ENCODE measurements at regions not wholly inside any gene's neighbourhood (a gene's known extent, or its start where the extent isn't known, plus 50 kb on each side); places are given as distances from the start of the nearest gene placed in this dataset.

DNA sequence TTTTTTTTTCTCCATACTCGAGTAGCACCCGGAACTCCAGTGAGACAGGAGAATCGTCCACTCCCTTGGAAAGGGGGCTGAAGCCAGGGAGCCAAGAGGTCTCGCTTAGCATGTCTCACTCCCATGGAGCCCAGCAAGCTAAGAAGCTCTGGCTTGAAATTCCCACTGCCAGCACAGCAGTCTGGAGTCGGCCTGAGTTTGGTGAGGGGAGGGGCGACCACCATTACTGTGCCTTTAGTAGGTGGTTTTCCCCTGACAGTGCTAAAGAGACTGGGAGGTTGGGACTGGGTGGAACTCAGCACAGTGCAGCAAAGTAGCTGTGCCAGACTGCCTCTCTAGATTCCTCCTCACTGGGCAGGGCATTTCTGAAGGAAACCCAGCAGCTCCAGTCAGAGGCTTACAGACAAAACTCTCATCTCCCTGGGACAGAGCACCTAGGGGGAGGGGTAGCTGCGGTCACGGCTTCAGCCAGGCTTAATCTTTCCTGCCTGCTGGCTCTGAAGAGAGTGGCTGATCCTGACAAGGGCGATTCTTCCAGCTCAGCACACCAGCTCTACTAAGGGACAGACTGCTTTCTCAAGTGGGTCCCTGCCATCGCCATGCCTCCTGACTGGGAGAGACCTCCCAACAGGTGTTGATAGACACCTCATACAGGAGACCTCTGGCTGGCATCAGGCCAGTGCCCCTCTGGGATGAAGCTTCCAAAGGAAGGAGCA is 414.5 kb upstream of the ZNF608 start:
- no peak for DNase-seq (ENCODE audit: low spot score)
- no peak for FAIRE-seq

DNA sequence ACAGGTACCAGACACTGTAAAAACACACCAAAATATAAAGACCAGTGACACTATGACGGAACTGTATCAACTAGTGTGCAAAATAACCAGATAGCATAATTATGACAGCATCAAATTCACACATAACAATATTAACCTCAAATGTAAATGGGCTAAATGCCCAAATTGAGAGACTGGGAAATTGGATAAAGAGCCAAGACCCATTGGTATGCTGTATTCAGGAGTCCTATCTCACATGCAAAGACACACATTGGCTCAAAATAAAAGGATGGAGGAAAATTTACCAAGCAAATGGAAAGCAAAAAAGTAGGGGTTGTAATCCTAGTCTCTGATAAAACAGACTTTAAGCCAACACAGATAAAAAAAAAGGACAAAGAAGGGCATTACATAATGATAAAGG is 416.3 kb upstream of the ZNF608 start:
- DNase-seq (ENCODE audit: low spot score) (no peak), FAIRE-seq (no peak)

DNA sequence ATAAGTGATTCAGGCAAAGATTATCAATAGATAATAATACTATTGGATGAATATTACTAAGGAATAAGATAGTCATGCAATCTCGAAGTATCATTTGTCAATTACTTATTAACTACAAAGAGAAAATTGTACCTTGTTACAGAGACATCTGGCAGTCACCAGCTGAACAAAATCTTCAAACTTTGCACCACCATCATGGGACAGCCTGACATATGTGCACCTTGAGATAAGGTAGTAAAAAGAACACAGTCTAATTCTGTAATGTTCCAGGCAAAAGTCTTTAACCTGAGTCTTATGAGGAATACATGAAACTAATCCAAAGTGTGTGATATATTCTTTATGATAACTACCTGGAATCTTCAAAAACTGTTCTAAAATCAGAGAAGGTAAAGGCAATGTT is 423.0 kb upstream of the ZNF608 start:
- no peak for DNase-seq (ENCODE audit: low spot score)
- no peak for FAIRE-seq

DNA sequence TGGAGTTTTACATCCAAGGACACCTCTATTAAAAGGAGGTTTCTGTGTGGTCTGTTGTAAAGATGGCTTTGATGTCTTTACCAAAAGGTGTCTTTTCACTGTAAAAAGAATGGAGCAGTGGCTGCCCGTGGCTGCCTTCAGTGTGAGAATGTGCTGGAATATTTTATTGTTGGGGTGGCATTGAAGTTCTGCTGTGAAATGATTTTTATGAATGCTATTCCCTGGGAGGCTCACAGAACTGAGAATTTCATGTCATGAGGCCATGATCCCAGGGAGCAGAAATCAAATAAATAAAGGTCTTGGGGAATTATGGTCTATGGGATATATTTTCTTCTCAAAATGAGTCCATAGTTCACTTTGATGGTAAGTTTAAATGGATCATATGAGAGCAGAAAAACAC is 425.2 kb upstream of the ZNF608 start:
- DNase-seq (ENCODE audit: low spot score) (no peak), FAIRE-seq (no peak)

DNA sequence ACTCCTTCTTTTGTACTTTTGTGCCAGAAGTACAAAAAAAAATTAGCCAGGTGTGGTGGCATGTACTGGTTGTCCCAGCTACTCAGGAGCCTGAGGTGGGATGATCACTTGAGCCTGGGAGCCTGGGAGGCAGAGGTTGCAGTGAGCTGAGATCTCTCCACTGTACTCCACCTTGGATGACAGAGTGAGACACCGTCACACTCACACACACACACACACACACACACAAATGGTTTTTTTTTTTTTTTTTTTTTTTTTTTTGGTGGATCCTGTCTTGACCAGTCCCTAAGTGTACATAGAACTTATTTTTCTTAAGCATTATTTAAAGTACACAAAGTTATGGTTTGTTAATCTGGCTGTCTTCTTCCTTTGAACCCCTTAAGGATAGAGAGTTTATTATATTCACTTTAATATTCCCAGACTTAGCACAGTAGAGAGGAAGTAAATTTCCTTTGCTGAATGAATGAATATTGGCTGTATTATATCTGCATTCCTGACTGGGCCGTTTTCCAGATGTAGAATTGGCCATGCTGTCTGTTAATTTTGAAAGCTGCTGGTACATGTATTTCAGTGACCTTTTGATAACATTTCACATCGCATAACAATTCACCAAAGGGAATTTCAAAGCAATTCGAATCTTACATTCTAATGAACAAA is 429.0 kb upstream of the ZNF608 start:
- FAIRE-seq (no peak), DNase-seq (ENCODE audit: low spot score) (no peak)

DNA sequence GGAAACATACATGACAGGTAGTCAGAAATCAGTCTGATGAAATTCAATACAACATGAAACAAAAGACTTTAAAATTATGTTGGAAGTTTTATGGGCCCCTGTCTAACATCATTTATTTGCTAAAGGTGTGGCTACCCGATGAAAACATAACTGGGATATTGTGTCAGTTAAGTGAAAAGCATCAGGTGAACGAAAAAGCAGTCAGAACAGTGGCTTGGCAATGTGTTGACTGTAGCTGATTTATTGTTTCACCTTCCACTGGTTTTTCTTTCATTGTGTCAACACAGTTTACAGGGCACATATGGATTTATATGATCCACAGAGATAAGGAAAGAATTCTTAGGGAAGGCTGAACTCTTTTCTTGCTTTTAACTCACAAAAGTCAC is 429.6 kb upstream of the ZNF608 start:
- FAIRE-seq, result no peak
- DNase-seq (ENCODE audit: low spot score), result no peak

DNA sequence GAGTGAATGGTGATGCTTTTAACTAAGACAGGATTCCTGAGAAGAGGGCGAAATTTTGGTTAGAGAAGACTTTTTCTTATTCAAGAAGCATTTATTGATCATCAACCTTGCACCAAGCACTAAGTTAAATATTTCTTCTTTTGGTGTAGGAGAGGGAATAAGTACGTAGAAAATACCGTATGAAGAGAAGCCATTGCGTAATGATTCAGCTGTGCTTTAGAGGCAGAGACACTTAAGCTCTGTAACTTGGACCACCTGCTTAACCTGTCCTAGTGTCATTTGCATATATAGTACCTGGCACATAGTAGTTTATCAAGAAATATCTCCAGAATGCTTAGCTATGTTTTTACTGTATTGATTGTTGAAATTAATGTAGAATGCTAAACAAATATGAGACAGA is 430.9 kb upstream of the ZNF608 start:
- FAIRE-seq (no peak), DNase-seq (ENCODE audit: low spot score) (no peak)

DNA sequence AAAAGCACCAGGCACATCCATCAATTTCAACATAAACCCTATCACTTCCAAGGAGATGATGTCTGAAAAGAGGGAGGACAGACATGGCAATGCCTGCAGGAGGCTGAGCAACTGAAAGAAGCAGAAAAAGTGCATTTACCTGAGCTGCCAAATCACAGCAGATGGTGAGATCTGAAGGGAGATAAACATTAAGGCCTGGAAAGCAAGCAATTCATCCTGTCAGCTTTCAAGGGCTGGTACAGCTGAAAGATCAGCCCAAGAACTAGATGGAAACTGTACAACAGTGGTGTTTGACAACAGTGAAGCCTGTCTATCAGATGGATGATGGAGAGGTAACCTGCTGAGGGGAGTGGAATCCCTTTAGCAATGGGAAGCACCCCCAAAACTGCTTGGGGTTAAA is 433.2 kb upstream of the ZNF608 start:
- DNase-seq (ENCODE audit: low spot score) (no peak), FAIRE-seq (no peak)

DNA sequence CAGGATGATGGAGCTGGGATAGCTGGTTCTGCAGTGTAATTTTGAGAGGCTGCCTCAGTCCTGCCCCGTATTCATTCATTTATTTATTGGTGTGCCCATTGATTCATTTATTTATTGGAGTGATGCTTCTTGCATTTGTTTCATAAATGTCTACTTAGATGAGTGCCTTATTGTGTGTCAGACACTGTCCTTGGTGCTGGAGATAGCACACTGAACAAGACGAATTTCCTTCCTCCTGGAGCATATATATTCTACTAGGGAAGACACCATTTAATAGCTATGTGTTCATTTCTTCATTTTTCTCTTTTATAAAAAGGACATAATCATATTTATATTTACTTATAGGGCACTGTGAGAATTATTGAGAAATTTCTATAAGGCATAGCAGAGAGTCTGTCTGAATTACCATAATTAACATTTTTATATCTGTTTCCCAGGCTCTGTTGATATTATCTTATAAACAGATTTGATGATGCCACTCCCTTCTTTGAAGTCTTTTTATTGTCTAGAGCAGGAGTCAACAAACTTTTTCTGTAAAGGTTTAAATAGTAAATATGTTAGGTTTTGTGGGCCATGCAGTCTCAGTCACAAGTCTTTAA is 433.9 kb upstream of the ZNF608 start:
- peak; percentile 25 for FAIRE-seq
- DNase-seq (ENCODE audit: low spot score), result no peak

DNA sequence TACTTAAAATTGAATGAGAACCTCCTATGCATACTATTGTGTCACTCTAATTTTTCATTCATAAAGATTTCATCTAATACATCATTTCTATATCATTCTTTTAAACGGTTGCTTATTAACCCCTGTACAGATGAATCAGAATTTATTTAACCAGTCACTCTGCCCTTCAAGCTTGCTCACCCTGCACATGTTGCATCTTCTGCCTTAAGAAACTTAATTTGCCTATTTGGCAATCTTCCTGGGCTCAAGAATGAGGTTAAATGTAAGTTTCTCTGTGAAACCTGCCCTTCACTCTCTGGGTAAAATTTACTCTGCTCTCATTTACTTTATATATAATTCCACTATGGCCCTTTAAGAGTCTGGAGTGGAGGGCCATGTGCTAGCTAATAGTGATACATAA is 434.7 kb upstream of the ZNF608 start:
- no peak for DNase-seq (ENCODE audit: low spot score)
- peak; percentile 52 for FAIRE-seq

DNA sequence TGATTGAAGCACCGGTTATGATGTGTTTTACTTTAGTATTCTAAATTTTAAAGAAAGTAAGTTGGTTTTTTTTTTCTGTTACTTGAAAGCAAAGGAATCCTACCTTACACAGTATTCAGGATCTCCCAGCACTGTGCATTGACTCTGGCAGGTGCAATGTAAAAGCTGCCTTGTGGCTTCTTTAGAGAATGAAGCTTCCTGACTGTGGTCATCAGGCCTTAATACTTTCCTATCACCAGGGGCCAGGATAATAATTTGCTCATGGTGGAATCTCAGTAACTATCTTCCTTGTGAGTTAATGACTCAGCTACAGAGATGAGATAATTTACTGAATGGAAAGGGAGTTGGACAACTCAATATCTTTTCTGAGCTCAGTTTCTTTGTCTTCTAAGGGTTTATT is 435.5 kb upstream of the ZNF608 start:
- peak; percentile 76 for FAIRE-seq
- DNase-seq (ENCODE audit: low spot score), result peak; percentile 43

DNA sequence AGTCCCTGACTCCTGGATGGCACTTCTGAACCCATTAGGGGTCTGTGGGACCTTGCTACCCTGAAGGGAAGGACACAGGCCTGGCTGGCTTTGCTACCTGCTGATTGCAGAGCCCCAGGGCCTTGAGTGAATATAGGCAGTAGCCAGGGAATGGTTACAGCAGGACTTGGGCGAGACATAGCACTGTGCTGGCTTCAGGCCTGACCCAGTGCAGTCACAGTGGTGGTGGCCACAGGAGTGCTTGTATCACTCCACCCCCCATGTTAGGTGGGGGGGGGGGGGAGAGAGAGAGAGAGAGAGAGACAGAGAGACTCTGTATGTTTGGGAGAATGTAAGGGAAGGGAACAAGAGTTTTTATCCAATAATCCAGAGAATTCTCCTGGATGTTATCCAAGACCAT is 439.3 kb upstream of the ZNF608 start:
- DNase-seq (ENCODE audit: low spot score) (no peak), FAIRE-seq (no peak)

DNA sequence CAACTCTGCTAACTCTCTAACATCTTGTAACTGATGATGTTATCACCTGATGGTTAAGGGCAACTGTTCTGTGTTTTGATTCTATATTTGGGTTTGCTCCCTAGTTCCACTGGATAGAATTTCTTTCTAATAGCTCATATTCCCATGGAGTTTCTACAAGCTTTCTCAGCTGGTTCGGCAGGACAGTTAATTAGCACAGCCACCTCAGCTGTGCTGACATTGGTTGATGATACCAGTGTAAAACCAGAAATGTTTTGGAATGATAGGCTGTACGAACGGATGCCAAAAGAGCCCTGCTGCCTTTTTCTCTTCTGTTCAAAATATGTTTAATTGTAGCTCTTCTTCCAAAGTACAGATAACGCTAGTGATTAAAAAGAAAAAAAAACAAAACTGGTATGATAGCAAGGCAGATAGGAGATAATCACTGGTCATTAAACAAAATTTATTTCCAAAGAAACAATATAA is 440.5 kb upstream of the ZNF608 start:
- DNase-seq (ENCODE audit: low spot score) (no peak), FAIRE-seq (no peak)

DNA sequence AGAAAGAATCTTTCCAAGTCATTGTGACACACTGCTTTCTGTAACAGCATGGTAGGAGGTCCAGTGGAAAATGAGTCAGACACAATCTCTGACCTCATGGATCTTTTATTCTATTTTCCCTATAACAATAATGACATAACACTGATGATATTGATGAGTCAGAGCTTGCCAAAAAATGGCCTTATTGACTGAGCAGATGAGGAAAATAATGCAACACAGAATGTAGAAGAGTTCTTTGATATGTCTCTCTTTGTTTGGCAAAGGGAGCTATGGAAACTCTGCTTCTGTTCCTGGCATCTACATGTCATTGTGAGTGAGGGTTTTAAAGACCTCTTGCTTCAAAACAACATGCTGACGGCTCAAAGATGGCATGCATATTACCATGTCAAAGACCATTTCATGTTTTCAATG is 443.1 kb upstream of the ZNF608 start:
- FAIRE-seq, result no peak
- no peak for DNase-seq (ENCODE audit: low spot score)

DNA sequence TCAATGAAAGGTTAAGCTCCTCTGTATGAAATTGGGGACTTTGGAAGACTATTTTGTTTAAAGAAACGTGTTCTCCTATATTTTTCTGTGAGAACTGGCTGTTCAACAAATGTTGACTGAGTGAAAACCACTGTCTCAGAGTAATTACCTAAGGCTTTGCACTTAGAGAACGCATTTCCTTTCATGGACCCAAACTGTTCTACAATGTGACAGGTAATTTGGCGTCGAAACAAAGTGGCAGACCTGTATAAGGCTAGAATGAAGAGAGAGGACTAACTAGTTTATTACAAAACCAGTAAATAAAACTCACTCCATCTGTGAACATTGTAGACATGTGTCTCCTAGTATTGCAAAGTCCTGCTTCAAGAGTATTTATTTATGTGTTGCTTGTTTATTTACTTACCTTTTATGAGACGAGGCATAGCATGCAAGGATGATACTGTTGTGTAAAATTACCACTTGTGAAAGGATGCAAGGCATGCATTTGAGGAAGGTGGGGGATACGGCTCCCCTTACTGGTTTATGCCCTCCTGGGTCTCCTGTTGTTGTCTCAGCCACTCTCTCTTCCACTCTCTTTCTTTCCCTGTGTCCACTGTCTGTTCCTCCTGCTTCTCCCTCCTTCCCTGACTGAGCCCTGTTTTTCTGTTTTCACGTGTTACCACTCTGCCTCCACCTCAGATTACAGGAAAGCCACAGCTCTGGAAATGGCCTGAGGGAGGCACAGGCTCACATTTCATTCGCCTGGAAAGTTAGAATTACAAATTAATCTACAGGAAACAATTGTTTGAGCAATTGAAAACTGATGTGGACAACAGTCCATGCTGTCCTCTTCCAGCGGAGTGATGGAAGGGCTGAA is 444.0 kb upstream of the ZNF608 start:
- DNase-seq (ENCODE audit: low spot score) (no peak), FAIRE-seq (no peak)

DNA sequence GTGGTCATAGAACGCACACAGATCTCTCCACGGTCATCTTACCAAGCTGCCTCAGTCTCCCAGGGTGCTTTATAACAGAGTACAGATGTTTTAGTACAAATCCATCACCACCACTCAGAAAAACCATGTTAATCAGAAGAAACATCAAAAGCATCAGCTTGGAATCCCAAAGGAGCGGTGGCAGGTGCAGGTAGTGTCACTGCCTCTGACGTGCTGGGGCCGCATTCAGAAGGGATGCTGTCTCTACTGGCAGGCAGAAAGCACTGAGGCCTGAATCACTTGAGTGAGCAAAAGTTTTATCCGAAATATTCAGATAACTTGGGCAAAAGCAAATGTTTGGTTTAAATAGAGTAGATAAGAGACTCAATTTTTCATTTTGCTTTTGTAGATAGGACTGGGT is 448.4 kb upstream of the ZNF608 start:
- FAIRE-seq (no peak), DNase-seq (ENCODE audit: low spot score) (no peak)

DNA sequence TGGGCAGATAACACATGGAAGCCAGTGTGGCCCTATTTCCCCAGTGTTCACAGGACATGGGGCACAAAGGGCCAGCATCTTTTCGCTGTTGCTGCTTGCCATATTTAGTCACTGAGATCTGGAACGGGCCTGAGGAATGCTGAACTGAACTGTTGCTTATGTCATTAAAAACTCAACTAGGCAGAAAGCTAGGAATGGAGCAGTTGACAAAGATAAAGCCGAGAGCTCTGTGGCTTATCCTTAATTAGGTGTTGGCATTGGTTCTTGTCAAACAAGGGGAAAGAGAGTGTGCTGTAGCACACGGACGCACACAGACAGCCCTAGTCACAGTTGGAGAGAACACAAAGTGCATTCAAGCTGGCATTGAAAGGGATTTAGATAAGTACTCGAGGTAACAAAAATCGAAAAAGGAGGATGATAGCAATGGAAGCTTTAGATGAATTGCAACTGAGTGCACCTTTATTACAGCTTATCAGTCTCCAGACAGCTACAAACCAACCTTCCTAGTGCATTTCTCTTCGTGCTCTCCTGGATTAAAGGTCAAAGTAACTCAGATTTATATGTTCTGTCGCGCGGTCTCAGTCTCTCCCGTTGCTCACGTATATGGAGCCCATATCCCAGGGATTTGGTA is 450.2 kb upstream of the ZNF608 start:
- FAIRE-seq, result no peak
- DNase-seq (ENCODE audit: low spot score), result no peak

DNA sequence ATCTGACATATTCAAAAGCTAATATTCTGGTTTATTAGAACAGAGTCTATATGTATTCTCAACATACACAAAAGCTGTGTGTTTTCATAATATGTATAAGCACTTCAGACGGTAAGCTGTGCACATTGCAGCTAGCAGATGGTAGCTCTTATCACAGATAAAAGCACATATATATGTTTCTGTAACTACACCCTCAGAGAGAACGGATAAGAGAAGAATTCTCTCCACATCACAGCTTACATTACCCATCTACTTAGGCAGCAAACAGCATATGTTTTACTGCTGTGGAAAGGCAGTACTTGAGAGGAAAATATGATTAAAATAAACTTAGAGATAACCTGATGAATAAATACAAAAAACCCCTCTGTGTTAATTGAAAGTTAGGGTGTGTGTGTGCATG is 450.9 kb upstream of the ZNF608 start:
- FAIRE-seq (no peak), DNase-seq (ENCODE audit: low spot score) (no peak)

DNA sequence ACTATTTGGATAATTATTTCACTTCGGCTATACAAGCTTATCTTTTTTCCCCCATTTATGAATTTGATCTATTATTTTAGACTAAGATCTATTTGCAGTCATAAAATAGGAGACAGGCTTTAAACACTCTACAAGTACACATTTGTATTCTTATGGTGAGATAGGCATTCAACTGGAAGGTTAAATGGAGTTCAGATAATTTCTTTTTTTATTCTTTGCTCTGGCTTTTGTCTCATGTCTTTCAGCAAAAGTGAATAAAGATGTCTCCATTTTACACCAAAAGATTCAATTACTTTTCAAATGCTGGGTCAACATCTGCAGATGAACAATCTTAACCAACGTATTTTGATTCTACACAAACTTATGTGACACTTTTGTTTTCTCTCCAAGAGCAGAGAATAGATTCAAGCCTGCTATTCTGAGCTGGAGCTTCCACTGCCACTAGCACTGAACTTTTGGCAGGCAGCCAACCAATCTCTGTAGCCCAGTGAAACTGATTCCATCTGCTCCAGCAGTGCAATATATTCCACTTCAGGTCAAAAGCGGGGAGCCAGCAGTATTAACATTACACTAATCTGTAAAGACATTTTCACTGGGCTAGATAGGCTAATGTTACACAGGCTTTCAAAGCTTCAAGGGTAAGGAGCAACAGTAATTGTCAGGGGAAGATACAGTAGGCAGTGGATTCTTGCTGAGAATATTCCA is 452.0 kb upstream of the ZNF608 start:
- DNase-seq (ENCODE audit: low spot score) (no peak), FAIRE-seq (no peak)

DNA sequence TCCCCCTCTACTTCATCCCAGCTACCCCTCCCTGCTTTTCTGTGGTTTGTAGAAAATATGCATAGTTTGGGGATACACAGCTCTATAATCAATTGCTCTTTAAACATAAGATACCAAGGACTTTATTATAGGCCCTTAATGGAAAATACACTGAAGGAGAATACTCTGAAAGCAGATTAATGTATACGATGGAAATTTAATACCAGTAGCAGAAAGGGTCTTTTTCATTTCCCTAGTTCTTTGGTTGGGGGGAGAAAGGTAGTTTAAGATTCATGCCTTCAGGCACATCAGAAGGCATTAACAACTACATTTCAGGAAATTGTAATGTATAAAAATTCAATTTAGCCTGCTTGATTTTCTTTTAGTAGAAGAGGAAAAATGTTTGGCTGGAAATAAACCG is 452.9 kb upstream of the ZNF608 start:
- DNase-seq (ENCODE audit: low spot score) (no peak), FAIRE-seq (no peak)

Data from RCC 7860 (cell line).